SHP77 treated with DMSO at 0.1 percent for 48 hours (cell line): ENCODE measurements at regions not wholly inside any gene's neighbourhood (a gene's known extent, or its start where the extent isn't known, plus 50 kb on each side); places are given as distances from the start of the nearest gene placed in this dataset.

Source experiments
- DNase-seq: peaks from one replicate; lab custom pipeline; 2025; lab: John Stamatoyannopoulos, UW

DNA sequence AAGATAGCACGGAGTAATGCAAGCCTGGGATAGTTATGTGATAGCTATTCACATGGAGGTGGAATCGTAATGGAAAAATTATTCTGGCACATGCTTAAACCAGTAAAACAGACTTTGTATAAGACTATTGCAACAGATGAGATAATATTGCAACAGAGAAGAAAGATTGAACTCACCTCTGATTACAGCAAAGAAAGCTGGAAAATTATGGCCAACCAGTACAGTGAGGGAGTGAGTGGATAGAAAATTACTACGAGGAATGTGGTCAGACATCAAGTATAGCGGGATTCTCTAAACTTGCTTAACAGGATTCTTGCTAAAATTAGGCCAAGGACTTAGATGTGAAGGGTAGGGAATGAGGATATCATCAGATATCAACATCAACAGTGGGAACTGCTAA is 397.6 kb upstream of the KLHL1 start:
- no peak for DNase-seq

DNA sequence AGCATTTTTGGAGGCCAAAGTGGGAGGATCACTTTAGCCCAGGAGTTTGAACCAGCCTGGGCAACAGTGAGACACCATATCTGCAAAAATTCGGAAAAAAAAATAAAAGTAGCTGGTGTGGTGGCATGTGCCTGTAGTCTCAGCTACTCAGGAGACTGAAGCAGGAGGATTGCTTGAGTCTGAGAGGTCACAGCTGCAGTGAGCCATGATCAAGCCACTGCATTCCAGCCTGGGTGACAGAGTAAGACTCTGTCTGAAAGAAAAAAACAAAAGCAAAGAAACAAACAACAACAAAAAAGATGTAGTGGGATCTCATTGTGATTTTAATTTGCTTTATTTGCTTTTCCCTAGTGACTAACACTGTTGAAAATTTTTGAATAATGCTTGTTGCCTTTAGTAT is 394.7 kb upstream of the KLHL1 start:
- DNase-seq, result no peak

DNA sequence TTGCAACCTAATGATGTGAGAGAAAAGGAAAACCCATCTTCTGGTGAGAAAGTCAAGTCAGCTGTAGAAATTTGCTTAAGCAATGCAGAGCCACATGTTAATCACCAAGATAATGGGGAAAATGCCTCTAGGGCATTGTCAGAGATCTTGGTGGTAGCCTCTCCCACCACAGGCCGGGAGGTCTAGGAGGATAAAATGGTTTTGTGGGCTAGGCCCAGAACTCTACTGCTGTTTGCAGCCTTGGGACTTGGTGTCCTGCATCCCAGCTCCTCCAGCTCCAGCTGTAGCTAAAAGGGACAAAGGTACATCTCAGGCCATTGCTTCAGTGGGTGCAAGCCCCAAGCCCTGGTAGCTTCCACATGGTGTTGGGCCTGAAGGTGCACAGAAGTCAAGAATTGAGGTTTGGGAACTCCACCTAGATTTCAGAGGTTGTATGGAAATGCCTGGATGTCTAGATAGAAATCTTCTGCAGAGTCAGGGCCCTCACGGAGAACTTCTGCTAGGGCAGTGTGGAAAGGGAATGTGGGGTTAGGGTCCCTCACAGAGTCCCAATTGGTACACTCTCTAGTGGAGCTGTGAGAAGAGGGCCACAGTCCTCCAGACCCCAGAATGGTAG is 382.2 kb upstream of the KLHL1 start:
- no peak for DNase-seq

DNA sequence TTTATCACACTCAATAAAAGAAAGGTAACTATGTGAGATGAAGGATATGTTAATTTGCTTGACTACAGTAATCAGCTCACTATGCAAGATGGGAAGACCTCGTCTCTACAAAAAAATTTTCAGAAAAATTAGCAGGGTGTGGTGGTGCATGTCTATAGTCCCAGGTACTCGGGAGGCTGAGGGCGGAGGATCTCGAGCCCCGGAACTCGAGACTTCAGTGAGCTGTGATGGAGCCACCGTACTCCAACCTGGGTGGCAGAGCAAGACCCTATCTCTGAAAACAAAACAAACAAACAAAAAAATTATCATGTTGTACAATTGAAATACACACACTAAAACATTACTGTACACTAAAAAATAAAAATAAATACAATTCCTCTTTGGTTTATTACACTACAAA is 376.7 kb upstream of the KLHL1 start:
- no peak for DNase-seq

DNA sequence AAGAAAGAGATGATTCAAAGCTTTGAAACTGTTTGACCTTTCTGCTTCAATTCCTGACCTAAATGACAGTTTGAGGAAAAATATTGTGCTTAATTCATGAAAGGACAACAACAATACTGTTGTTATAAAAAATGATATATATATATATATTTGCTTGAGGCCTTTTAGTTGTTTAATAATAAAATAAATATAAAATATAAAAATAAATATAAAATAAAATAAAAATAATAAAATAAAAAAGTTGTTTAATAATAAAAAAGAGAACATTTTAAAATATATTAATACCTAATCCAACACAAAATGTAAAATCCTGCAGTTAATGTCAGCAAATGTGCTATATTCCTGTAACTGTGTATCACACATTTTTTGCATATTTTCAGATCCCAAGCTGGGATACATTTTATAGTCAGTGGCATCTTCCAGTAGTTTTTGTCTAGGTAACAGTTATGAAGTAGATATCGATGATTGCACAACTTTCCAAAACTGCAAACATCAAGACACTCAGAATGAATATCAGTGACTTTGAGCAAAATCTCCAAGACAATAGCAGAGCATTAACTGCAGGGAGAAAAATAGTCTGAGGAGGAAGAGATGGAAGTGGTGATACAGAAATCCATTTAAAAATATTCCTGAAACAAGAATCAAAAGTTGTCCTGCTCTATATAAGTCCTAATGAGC is 375.5 kb upstream of the KLHL1 start:
- DNase-seq, result no peak

DNA sequence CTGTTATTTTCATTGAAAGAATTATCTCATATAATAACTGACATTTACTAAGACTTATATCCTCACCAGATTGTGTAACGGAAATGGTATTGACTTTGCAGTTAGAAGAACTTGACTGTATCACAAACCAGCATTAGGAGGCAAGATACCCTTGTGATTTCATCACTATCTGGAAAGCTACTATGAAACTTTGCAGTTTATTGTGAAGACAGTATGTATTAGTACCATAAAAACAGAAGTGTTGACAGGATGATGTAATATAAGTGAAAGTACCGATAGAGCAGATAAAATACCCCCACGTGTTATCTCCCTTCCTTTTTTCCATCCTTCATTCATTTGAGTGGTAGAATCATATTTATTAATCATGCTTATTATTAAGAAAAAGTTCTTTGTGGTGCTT is 365.7 kb upstream of the KLHL1 start:
- DNase-seq, result no peak

DNA sequence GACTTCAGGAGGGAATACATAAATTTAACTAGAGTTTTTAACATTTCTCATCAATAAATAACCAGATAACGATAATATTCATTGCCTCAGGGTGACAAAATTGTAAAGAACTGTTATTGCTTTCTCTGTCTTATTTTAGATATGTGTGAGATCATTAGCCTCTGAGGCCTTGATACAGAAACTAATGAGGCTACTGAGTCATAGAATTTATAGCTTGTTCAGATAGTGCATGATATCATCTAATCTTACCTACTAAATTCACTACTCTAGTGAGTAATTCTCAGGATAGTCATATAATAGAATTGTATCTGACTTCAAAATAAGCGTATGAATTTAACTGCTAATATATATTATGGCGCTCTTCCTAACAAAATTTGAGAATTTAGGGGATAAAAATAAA is 360.8 kb upstream of the KLHL1 start:
- no peak for DNase-seq

DNA sequence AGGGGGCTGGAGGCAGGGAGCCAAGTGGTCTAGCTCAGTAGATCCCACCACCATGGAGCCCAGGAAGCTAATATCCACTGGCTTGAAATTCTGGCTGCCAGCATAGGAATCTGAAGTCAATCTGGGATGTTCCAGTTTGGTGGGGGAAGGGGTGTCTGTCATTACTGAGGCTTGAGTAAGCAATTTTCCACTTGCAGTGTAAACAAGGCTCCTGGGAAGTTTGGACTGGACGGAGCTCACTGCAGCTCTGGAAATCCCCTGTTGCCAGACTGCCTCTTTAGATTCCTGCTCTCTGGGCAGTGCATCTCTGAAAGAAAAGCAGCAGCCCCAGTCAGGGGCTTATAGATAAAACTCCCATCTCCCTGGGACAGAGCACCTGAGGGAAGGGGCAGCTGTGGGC is 349.2 kb upstream of the KLHL1 start:
- no peak for DNase-seq

DNA sequence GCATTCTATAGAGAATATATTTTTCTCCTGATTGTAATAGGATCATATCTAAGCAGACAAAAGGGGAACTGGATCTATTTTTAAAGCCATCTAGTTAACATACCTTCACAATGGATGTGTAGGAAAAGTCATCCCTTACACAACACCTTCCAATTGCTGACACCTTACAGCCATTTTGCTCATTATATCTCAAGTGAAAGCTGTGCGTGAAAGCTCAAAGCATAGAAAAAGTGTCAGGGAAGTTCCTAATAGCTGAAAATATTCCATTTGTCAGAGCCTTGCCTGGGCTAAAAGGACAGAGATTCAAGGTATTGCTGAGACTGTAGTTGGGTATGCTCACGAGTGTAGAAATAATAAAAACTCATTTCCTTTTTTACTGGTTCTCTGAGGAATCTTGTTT is 340.6 kb upstream of the KLHL1 start:
- no peak for DNase-seq

DNA sequence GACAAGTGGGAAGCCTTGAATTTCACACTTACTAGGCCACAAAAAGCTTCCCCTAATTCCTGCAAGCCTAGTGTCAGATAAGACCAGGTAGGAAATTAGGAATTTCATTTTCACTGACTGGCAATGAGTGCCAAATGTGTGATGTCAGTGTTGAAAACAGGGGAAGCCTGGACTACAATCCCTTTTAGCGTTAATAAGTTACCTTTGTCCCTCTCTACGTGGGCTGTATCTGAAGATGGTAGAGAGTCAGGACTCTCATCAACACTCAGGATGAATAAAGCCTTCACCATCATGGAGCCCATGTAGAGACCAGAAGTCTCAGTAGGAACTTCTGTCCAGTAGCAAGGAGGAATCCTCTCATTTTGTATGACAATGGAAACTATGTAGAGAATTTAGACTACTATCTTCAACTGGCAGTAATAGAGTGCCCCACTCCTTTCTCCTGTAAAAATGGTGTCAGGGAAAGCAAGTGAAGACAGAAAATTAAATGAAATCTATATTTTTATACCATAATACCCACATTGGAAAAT is 324.1 kb upstream of the KLHL1 start:
- no peak for DNase-seq

DNA sequence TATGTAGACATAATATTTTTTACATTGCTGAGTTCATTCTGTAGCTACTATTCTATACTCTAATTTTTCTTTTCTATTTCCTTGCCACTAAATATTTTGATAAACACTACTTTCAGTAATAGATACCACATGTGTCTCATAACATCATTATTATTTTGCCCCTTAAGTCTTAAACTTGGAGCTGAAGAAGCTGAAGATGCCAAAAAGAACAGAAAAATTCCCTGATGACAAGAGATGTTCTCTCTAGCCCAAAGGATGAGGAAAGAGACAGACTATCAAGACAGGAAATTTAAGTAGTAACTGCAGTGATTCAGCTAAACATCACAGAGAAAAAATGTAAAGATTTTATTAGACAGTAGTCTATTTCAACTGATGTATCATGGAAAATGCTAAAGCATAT is 322.0 kb upstream of the KLHL1 start:
- DNase-seq, result no peak

DNA sequence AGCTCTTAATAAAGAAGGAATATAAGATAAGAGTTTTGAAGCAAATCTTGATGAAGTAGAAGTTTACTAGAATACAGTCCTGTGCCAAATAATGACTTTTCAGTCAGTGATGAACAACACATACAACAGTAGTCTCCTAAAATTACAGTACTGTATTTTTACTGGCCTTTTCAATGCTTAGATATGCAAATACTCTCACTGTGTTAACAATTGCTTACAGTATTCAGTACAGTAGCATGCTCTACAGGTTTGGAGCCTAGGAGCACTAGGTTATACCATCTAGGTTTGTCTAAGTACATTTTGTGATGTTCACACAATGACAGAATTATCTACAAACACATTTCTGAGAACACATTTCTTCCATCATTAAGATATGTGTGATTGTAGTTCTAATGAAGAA is 316.7 kb upstream of the KLHL1 start:
- DNase-seq, result no peak

DNA sequence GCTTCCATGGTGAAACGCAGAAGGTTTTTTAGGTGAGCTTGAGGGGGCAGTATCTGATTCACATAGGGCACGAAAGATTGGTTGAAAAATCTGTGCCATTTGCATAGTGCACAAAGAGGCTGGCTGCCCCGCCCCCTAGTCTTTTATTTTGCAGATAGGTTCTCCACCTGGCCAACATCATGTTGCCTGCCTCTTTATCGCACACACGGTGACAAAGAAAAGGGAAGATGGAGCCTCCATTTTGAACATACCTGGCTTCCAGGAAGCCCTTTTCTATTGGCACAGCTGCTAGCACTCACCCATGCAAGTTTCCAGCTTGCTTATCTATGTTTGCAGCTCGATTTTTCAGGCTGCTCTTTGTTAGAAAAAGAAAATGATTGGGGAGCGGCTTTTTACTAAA is 316.2 kb upstream of the KLHL1 start:
- no peak for DNase-seq

DNA sequence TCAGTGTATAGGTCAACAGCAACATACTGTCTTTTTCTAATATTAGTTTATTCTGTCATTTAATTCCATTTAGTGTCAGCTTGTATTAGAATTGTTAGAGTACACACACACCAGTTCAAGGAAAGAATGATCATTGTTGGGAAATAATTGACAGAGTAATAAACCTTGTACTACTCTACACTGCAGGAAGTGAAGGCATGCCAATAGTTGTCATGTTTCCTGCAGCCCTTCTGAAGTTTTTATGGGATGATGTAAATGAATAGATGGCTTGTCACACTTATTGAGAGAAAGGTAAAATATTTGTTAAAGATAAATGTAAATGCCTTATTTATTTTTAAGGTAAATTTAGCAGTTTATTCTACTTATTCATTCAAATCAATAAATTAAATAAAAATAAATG is 306.9 kb upstream of the KLHL1 start:
- no peak for DNase-seq

DNA sequence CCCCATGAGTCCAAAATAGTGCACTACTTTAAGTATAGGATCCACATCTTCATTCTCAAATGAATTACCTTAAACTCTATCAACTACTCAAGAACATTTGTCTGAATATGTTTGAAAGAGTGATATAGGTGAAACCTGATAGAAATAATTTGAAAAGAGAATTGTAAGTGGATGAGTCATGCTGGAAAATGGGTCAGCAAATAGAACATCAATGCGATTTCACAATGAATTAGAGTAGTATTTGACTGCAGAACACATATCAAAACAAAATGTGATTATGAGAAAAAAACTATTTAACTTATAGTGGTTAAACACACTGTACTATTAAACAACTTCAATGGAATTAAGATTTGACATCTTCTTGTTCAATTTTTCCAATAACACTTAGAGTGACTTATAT is 300.6 kb upstream of the KLHL1 start:
- DNase-seq, result no peak

DNA sequence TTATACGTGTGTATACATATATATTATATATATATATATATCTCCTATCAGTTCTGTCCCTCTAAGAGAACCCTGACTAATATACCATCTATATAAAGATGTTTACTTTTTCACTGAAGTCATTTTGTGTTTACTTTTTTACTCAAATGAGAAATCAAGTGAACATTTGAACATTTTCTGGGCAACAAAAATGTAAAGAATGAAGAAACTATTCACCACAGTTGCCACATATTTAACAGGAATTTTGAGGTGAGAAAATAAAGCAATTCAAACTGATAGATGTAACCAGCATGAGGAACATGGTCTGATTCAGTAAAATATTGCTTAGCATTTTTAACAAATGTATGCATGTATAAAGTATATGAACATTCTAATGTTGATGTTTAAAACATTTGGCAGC is 299.2 kb upstream of the KLHL1 start:
- no peak for DNase-seq

DNA sequence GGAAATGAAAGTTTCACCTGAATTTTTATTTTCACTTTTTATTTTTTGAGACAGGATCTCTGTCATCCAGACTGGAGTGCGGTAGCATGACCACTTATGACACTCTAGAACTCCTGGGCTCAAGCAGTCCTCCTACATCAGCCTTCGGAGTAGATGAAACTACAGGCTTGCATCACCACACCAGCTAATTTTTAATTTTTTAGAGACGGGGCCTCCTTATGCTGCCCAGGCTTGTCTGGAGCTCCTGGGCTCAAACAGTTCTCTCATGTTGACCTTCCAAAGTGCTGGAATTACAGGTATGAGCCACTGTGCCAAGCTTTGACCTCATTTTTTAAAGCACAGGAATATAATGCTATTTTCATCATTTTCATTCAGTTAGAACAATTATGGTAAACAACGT is 297.0 kb upstream of the KLHL1 start:
- no peak for DNase-seq

DNA sequence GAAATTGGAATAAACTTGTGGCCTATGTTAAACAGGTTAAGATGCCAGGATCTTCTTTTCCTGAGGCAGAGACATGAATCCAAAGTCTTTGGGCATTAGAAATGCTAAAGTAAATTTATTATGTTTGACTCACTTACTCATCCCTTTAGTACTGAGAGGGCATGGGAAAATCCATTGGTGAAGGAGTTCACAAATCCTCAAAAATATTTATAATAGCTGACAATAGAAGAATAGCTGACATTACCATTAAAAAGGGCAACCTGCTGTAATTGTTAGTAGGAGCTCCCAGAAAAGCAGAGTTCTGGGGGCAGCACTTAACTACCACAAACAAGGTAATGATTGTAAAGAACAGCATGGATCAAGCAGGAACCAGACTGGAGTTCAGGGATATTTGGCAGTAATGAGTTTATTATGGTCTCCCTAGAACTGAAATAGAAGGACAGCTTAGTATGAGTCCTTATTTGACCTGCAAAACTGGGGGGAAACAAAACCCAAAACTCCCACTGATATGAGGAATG is 285.8 kb upstream of the KLHL1 start:
- no peak for DNase-seq

DNA sequence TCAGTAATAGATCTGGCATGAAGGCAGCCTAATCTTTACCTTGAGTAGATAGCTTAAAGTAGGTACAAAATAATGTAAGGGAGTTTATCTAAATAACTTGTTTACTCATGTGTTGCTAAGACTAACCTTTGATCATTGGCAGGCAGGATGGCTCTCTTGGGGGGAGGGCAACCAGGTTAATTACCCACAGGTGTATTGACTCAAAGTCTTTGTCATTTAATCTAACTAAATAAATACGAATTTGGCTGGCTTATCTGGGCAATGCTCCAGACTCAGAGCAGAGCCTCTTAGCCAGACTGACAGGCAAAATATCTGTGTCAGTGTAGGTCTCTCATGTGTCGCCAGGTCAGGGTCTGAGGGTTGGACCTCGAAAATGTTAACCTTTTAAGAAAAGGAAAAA is 283.4 kb upstream of the KLHL1 start:
- DNase-seq, result peak; percentile 82

DNA sequence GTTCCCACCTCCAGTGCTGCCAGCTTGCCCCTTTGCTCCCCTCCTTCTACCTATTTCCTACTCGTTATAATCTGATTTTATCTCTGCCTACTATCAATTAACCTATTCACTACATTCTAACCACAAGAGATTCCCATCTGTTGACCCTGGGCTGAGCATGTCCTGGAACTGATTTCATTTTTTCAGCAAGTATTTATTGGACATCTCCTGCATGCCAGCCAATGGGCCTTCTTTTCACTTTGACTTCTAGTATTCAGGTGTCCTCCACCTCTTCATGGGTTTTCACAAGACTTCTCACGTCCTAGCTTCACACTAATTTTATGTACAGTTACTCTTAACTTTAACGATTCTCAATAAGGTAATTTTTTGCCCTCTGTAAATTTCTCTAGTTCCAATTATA is 282.7 kb upstream of the KLHL1 start:
- no peak for DNase-seq

DNA sequence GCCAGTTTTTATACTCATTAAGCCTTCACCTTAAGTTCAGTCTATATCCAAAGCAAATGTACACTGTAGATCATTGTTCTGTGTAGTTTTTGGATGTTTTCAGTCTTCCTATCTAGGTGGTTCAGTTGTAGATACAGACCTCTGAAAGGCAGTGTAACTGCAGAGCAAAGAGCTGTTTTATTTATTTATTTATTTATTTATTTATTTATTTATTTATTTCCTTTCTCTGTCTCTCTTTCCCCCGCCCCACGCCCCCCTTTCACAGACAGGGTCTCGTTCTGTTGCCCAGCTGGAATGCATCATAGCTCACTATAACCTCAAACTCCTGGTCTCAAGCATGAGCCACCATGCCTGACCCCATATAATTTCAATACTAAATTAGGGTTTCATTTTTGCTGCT is 281.8 kb upstream of the KLHL1 start:
- no peak for DNase-seq

DNA sequence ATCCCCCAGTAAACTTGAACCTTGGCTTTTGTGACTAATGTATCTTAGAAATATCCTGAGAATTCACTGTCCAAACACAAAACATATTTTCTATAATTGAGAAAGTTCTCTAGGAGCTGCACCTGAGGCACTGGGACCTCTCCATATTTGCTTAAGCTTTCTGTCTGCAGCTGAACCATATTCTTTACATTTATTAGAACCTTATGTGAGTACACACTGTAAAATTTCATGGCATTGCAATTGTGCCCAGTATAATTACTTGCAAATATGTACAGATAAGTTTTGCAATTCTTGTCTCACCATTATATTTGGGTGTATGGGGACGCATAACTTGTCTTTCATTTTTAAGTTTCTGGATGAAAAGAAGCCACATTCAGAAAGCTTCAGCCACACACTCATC is 280.7 kb upstream of the KLHL1 start:
- no peak for DNase-seq

DNA sequence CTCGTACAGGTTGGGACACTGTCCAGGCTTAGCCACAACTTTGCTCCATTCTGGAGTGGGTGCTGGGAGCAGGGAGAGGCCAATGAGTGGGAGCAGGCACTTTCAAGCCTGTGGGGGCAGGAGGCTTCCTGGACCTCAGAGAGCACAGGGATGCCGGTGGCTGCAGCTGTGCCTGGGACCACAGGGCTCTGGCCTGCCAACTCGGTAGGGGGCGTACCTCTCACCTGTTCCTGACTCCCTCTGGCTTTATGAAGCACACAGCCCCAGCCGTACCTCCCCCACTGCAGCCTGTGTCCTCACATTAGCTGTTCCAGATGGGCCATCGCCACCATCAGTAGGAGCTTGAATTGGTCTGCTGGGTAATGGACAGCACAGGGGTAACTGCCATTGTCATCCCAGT is 278.7 kb upstream of the KLHL1 start:
- no peak for DNase-seq

DNA sequence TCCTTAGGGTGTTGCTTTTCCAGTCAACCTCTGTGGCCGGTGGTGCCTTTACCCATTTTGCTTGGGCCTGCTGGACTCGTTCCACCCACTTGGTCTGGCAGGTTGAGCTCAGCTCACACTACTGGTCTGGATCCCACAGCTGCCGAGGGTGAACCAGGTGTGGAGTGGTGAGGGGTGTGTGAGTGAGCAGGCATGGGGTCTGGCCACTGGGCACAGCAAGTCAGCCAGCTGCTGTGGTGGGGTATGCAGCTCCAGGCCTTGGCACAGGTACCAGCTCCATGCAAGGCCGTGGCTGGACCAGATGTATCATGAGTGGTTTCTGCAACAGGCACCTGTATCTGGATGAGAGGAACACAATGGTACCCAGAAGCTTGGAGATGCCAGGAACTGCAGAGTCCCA is 277.6 kb upstream of the KLHL1 start:
- no peak for DNase-seq
